Testis (tissue), 2 donors: ENCODE measurements at regions not wholly inside any gene's neighbourhood (a gene's known extent, or its start where the extent isn't known, plus 50 kb on each side); places are given as distances from the start of the nearest gene placed in this dataset.

Experiments
- DNase-seq: peaks from one replicate; pipeline ENCODE4 v3.0.0-alpha.2; 2019
- H3K27ac ChIP-seq, 2 donors: fragments of 200-600 bp; sonication (generic); one replicate each; pipeline ENCODE4 v1.5.1; 2019
- H3K27me3 ChIP-seq: fragments of 200-600 bp; sonication (generic); one replicate; pipeline ENCODE4 v1.5.1; 2019
- H3K36me3 ChIP-seq: fragments of 200-600 bp; sonication (generic); one replicate; pipeline ENCODE4 v1.5.1; 2017; ENCODE audit warnings: low read depth; ENCODE audit errors: missing control alignments
- H3K4me1 ChIP-seq: fragments of 200-600 bp; sonication (generic); one replicate; pipeline ENCODE4 v1.5.1; 2019
- H3K4me3 ChIP-seq, 2 donors: fragments of 200-600 bp; sonication (generic); one replicate each; pipeline ENCODE4 v1.5.1; 2017 to 2019
- H3K9me3 ChIP-seq: fragments of 200-600 bp; sonication (generic); one replicate; pipeline ENCODE4 v1.5.1; 2017
- CTCF ChIP-seq, 3 experiments: fragments of 450-650 bp in 2 of 3; fragments of 200-600 bp in 1 of 3; sonication (generic) in 1 of 3; IDR thresholded peaks; one replicate each; pipeline ENCODE4 v1.5.1; 2016 to 2019; ENCODE audit warnings: antibody characterized with exemption in 3 of 3, mild to moderate bottlenecking in 2 of 3, moderate library complexity in 1 of 3
- POLR2A ChIP-seq: fragments of 450-650 bp; IDR thresholded peaks from one replicate; pipeline ENCODE4 v1.6.1; 2017; ENCODE audit warnings: antibody characterized with exemption, mild to moderate bottlenecking, moderate library complexity
- WGBS, 2 donors: methylation state at CpG; one replicate each; pipeline ENCODE4 v1.1.5; 2018; 5-methylcytosine and 5-hydroxymethylcytosine counted together
- intact Hi-C: fragments of 100-400 bp; cut with DNase I; formaldehyde crosslinking; loops from one replicate; pipeline ENCODE4 v1.15.1; 2023; ENCODE audit warnings: low total_unique reads

DNA sequence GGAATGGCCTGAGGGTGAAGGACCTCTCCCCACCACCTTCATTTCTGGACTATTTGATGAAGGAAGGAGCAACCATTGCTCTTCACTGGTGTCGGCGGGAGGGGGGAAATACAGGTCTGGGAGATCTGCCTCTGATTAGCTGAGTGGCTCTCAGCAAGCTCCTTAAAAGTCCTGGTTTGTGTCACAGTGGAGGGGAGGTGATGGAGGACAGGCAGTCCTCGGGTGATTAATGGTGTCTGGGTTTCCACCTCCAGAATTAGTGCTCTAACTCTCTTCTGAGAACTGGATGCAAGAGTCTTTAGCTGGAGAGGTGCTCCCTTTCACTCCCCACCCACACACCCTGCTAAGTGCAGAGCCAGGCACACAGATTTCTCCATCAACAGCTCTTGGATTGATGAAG is 83.2 kb downstream of the TTC32 start:
- no peak overlapping the region for H3K4me3 ChIP-seq
- TF ChIP-seq CTCF (IDR thresholded peaks at IDR 0.05) (no peak), POLR2A (no peak)
- H3K27ac ChIP-seq = no peak overlapping the region
- H3K27me3 ChIP-seq = no peaks in the 10 kb centered on the region
- no peaks in the 10 kb centered on the region for H3K9me3 ChIP-seq
- 85 to 87% methylated on average over 3 of the region's 3 CpGs for WGBS, 2 donors
- H3K4me1 ChIP-seq = peaks cover 6% of the 10 kb centered on the region
- H3K36me3 ChIP-seq = no peaks in the 10 kb centered on the region
- no peak for DNase-seq
- intact Hi-C loops = no loop called here

GRCh38 chr2:19818039-19818438 is 83.7 kb downstream of the TTC32 start:
- Histone ChIP-seq H3K9me3 (no peaks in the 10 kb centered on the region), H3K27me3 (no peaks in the 10 kb centered on the region), H3K36me3 (no peaks in the 10 kb centered on the region), H3K27ac (no peak overlapping the region), H3K4me3 (no peak overlapping the region), H3K4me1 (peaks cover 6% of the 10 kb centered on the region)
- DNase-seq = no peak
- intact Hi-C loops = no loop called here
- 83 to 92% methylated on average over 2 to 3 of the region's 3 CpGs for WGBS, 2 donors
- TF ChIP-seq CTCF (IDR thresholded peaks at IDR 0.05) = no peak
- no peak for TF ChIP-seq POLR2A

GRCh38 chr2:19815746-19816145 is 86.0 kb downstream of the TTC32 start:
- intact Hi-C loops = no loop called here

GRCh38 chr2:19812166-19812565 is 89.6 kb downstream of the TTC32 start:
- Histone ChIP-seq H3K27ac (no peak overlapping the region), H3K9me3 (no peaks in the 10 kb centered on the region), H3K4me3 (no peak overlapping the region), H3K27me3 (no peaks in the 10 kb centered on the region), H3K4me1 (peaks cover 6% of the 10 kb centered on the region), H3K36me3 (no peaks in the 10 kb centered on the region)
- WGBS, 2 donors = 41 to 48% methylated on average over 5 of the region's 5 CpGs
- no peak for TF ChIP-seq CTCF (IDR thresholded peaks at IDR 0.05)
- no peak for TF ChIP-seq POLR2A
- DNase-seq = peak; percentile 68
- intact Hi-C loops = no loop called here

More at GRCh38 chr2:19815746-19816145, 86.0 kb downstream of the TTC32 start:
- Histone ChIP-seq H3K4me3 (no peak overlapping the region), H3K36me3 (no peaks in the 10 kb centered on the region), H3K4me1 (peaks cover 12% of the 10 kb centered on the region), H3K27me3 (no peaks in the 10 kb centered on the region), H3K27ac (no peak overlapping the region), H3K9me3 (no peaks in the 10 kb centered on the region)
- TF ChIP-seq CTCF (IDR thresholded peaks at IDR 0.05) (no peak), POLR2A (no peak)
- 48 to 68% methylated on average over 1 of the region's 1 CpG for WGBS, 2 donors
- no peak for DNase-seq

DNA sequence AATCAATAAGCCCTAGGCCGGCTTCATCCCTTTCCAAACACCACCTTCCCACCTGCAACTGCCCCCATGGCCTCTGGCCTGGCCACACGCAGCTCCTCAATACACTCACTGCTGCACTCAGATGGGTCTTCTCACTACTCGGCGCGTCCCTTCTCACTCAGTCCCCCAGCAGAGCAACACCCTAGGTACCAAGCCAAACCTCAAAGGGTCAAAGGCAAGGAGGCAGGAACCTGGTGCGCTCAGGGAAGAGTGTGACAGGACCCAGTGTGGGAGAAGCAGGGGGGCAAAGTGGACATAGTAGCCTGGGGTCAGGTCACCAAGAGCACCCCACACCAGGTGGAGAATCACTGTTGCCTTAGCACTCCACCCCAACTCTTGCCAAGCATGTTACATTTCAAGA is 90.6 kb downstream of the TTC32 start:
- TF ChIP-seq CTCF (IDR thresholded peaks at IDR 0.05) (no peak), POLR2A (no peak)
- intact Hi-C loops = no loop called here
- Histone ChIP-seq H3K4me3 (no peak overlapping the region), H3K4me1 (peaks cover 6% of the 10 kb centered on the region), H3K9me3 (no peaks in the 10 kb centered on the region), H3K27me3 (no peaks in the 10 kb centered on the region), H3K27ac (no peak overlapping the region), H3K36me3 (no peaks in the 10 kb centered on the region)
- no peak for DNase-seq
- 79 to 94% methylated on average over 3 to 6 of the region's 6 CpGs for WGBS, 2 donors
